HCT116 (cell line): ENCODE measurements at regions not wholly inside any gene's neighbourhood (a gene's known extent, or its start where the extent isn't known, plus 50 kb on each side); places are given as distances from the start of the nearest gene placed in this dataset.

Experiments used
- ATAC-seq: fragments of 200-7000 bp; cut with Tn5 transposase; 2 replicates; pipeline ENCODE4 v1.9.1; 2020; ENCODE audit warnings: mild to moderate bottlenecking, moderate library complexity
- BruUV-seq: library from RNA; stranded (reverse); fragments of 400-500 nt; replicated peaks from 2 replicates; lab custom pipeline; 2021; lab: Mats Ljungman, UMichigan
- CTCF ChIA-PET: fragments of 300-600 bp; sonication (Branson Sonifier 250); formaldehyde crosslinking; loops from one replicate; lab custom pipeline; 2021; ENCODE audit warnings: antibody characterized with exemption; lab: Charles Lee
- POLR2A ChIA-PET: fragments of 300-600, 350-600 bp; sonication (Branson Sonifier 250); formaldehyde crosslinking; loops from one replicate; lab custom pipeline; 2021; ENCODE audit warnings: antibody characterized with exemption; lab: Charles Lee
- RAD21 ChIA-PET, 2 experiments: fragments of 300-600 bp; sonication (Branson Sonifier 250); formaldehyde crosslinking; loops; one replicate each; lab custom pipeline; 2023; ENCODE audit warnings: low total read pairs in 2 of 2; ENCODE audit not compliant: uncharacterized antibody in 2 of 2, unreplicated experiment in 2 of 2, low non-redundant PET in 1 of 2; lab: Charles Lee
- DNase-seq: peaks from one replicate; pipeline ENCODE4 v3.0.0-alpha.2; 2010; ENCODE audit warnings: low read depth, low spot score
- H2AFZ ChIP-seq: fragments of 200-600 bp; shearing (Covaris generic), sonication (generic); 2 replicates; pipeline ENCODE4 v1.6.1; 2017; ENCODE audit warnings: low read depth, mixed run types, mixed read lengths, antibody characterized with exemption, low read length; ENCODE audit not compliant: poor library complexity, severe bottlenecking
- H3K27ac ChIP-seq: 2 replicates; pipeline ENCODE4 v1.5.1; 2012; ENCODE audit warnings: low read depth, low read length
- H3K27me3 ChIP-seq: fragments of 200-600 bp; sonication (generic); 2 replicates; pipeline ENCODE4 v1.6.1; 2016; ENCODE audit warnings: mixed run types, low read length, mixed read lengths; ENCODE audit not compliant: insufficient read depth
- H3K36me3 ChIP-seq, 2 experiments: fragments of 200-500 bp in 1 of 2; fragments of 200-600 bp in 1 of 2; sonication (Bioruptor generic) in 1 of 2; sonication (generic) in 1 of 2; 2 replicates each; pipeline versions ENCODE4 v1.5.1 to v1.6.1; 2014 to 2016; ENCODE audit warnings: low read length in 2 of 2, inconsistent platforms in 1 of 2, mixed read lengths in 1 of 2, mixed run types in 1 of 2; ENCODE audit not compliant: insufficient read depth in 2 of 2, control insufficient read depth in 1 of 2
- H3K4me1 ChIP-seq, 2 experiments: fragments of 200-600 bp in 1 of 2; sonication (generic) in 1 of 2; 2 replicates each; pipeline versions ENCODE4 v1.5.1 to v1.6.1; 2012 to 2017; ENCODE audit warnings: low read length in 2 of 2, inconsistent platforms in 1 of 2, mild to moderate bottlenecking in 1 of 2, mixed read lengths in 1 of 2, mixed run types in 1 of 2, moderate library complexity in 1 of 2; ENCODE audit not compliant: insufficient read depth in 2 of 2, control insufficient read depth in 1 of 2
- H3K4me2 ChIP-seq: fragments of 200-600 bp; sonication (generic); 2 replicates; pipeline ENCODE4 v1.6.1; 2017; ENCODE audit warnings: mixed run types, low read length, mixed read lengths
- H3K4me3 ChIP-seq, 2 experiments: fragments of 200-600 bp in 1 of 2; sonication (generic) in 1 of 2; replicated peaks in 1 of 2; 2 replicates each; pipeline ENCODE4 v1.5.1; 2011 to 2016; ENCODE audit warnings: low read length in 2 of 2, control low read depth in 1 of 2, low read depth in 1 of 2, mild to moderate bottlenecking in 1 of 2, mixed read lengths in 1 of 2, mixed run types in 1 of 2
- H3K79me2 ChIP-seq: fragments of 200-600 bp; sonication (generic); 2 replicates; pipeline ENCODE4 v1.6.1; 2017; ENCODE audit warnings: mild to moderate bottlenecking, mixed run types, low read length, moderate library complexity, mixed read lengths; ENCODE audit not compliant: insufficient read depth
- H3K9ac ChIP-seq: fragments of 200-600 bp; sonication (generic); 2 replicates; pipeline ENCODE4 v1.6.1; 2016; ENCODE audit warnings: low read length, mixed read lengths
- H3K9me2 ChIP-seq: fragments of 200-600 bp; sonication (generic), shearing (Covaris generic); 2 replicates; pipeline ENCODE4 v1.6.1; 2017; ENCODE audit warnings: mixed run types, mild to moderate bottlenecking, moderate library complexity; ENCODE audit not compliant: insufficient read depth
- H3K9me3 ChIP-seq, 2 experiments: fragments of 200-500 bp in 1 of 2; fragments of 200-600 bp in 1 of 2; sonication (Bioruptor generic) in 1 of 2; sonication (generic) in 1 of 2; 2 replicates each; pipeline ENCODE4 v1.6.1; 2014 to 2017; ENCODE audit warnings: low read length in 2 of 2, mixed read lengths in 2 of 2, inconsistent platforms in 1 of 2, low read depth in 1 of 2, mild to moderate bottlenecking in 1 of 2, mixed run types in 1 of 2, moderate library complexity in 1 of 2; ENCODE audit not compliant: control insufficient read depth in 1 of 2, insufficient read depth in 1 of 2
- H4K20me1 ChIP-seq: fragments of 200-600 bp; sonication (generic), shearing (Covaris generic); 2 replicates; pipeline ENCODE4 v1.6.1; 2017; ENCODE audit warnings: mixed run types, mild to moderate bottlenecking, moderate library complexity; ENCODE audit not compliant: insufficient read depth
- ELF1 ChIP-seq: IDR thresholded peaks from 2 replicates; pipeline ENCODE4 v1.6.1; 2012; ENCODE audit warnings: low read depth, borderline replicate concordance
- JUND ChIP-seq: IDR thresholded peaks from 2 replicates; pipeline ENCODE4 v1.6.1; 2012
- POLR2AphosphoS5 ChIP-seq: IDR thresholded peaks from 2 replicates; pipeline ENCODE4 v1.6.1; 2011; ENCODE audit warnings: mild to moderate bottlenecking, low read depth, low read length, moderate library complexity
- RAD21 ChIP-seq: IDR thresholded peaks from 2 replicates; pipeline ENCODE4 v1.6.1; 2012; ENCODE audit warnings: low read depth, mild to moderate bottlenecking
- SIN3A ChIP-seq: IDR thresholded peaks from 2 replicates; pipeline ENCODE4 v1.6.1; 2012; ENCODE audit warnings: low read depth
- SP1 ChIP-seq: IDR thresholded peaks from 2 replicates; pipeline ENCODE4 v1.6.1; 2012; ENCODE audit warnings: low read depth
- TCF7L2 ChIP-seq: IDR thresholded peaks from 2 replicates; pipeline ENCODE4 v1.7.0; 2011; ENCODE audit warnings: borderline replicate concordance, inconsistent platforms; ENCODE audit not compliant: insufficient read depth, insufficient read length; ENCODE audit errors: extremely low read depth
- ZFX ChIP-seq: fragments of 450-650 bp; IDR thresholded peaks from 2 replicates; pipeline ENCODE4 v1.6.1; 2017
- ZNF274 ChIP-seq: fragments of 200-500 bp; sonication (Bioruptor generic); IDR thresholded peaks from 2 replicates; pipeline ENCODE4 v1.6.1; 2014; ENCODE audit warnings: mild to moderate bottlenecking, low read depth, low read length, inconsistent platforms
- intact Hi-C: fragments of 100-400 bp; cut with micrococcal nuclease; formaldehyde crosslinking; loops from 2 replicates; pipeline ENCODE4 v1.10.0; 2022
- TF ChIP-seq, protein P1 (sequence below): IDR thresholded peaks from 2 replicates; pipeline ENCODE4 v1.6.1; 2012; ENCODE audit warnings: low read depth
- TF ChIP-seq, protein P2 (sequence below): IDR thresholded peaks from 2 replicates; pipeline ENCODE4 v1.6.1; 2012
- TF ChIP-seq, protein P3 (sequence below), 3 experiments: fragments of 200-600 bp in 1 of 3; sonication (generic) in 1 of 3; IDR thresholded peaks in 2 of 3; conservative IDR thresholded peaks in 1 of 3; 2 replicates each; pipeline ENCODE4 v1.5.1; 2012 to 2017; ENCODE audit warnings: low read depth in 2 of 3, low read length in 2 of 3, antibody characterized with exemption in 1 of 3, borderline replicate concordance in 1 of 3, control low read depth in 1 of 3, mild to moderate bottlenecking in 1 of 3, mixed read lengths in 1 of 3, mixed run types in 1 of 3, moderate library complexity in 1 of 3; ENCODE audit not compliant: insufficient read depth in 1 of 3

DNA sequence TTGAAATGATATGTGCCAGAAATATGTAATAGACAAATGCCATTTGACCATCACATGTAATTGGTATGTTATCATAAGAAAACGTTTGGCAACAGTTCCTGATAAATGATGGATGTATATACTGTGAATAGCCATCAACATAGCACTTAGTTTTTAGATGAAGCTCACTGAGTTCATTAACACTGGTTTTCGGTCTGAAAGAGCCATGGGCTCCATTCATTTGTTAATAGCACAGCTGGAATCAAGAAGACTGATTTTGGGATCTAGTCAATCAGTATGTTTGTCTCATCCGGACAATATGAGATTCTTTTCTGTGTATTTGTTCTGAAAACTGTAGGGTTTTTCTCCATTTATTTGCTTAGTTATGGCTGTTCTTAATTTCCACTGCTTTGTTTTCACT lies 413.5 kb upstream of the CLINT1 start:
- RAD21 ChIA-PET, result no interaction called here
- H3K36me3 ChIP-seq, result no peaks in the 10 kb centered on the region
- CTCF ChIA-PET, result no interaction called here

More for the DNA sequence above, 413.5 kb upstream of the CLINT1 start:
- POLR2A ChIA-PET, result no interaction called here
- no peaks in the 10 kb centered on the region for H3K4me1 ChIP-seq
- ATAC-seq, result no peak
- BruUV-seq, result no TSS peak
- peaks cover 16% of the 10 kb centered on the region; the same call in 1 of the 2 replicates for H3K27me3 ChIP-seq
- no peak for DNase-seq
- intact Hi-C loops, result no loop called here
- no peak overlapping the region for H3K4me2 ChIP-seq
- H3K4me3 ChIP-seq, result no peak overlapping the region
- no peak overlapping the region for H3K27ac ChIP-seq
- H3K9me2 ChIP-seq, result no peaks in the 10 kb centered on the region
- no peaks in the 10 kb centered on the region for H4K20me1 ChIP-seq
- TF ChIP-seq RAD21, result no peak
- TF ChIP-seq, protein P1, sequence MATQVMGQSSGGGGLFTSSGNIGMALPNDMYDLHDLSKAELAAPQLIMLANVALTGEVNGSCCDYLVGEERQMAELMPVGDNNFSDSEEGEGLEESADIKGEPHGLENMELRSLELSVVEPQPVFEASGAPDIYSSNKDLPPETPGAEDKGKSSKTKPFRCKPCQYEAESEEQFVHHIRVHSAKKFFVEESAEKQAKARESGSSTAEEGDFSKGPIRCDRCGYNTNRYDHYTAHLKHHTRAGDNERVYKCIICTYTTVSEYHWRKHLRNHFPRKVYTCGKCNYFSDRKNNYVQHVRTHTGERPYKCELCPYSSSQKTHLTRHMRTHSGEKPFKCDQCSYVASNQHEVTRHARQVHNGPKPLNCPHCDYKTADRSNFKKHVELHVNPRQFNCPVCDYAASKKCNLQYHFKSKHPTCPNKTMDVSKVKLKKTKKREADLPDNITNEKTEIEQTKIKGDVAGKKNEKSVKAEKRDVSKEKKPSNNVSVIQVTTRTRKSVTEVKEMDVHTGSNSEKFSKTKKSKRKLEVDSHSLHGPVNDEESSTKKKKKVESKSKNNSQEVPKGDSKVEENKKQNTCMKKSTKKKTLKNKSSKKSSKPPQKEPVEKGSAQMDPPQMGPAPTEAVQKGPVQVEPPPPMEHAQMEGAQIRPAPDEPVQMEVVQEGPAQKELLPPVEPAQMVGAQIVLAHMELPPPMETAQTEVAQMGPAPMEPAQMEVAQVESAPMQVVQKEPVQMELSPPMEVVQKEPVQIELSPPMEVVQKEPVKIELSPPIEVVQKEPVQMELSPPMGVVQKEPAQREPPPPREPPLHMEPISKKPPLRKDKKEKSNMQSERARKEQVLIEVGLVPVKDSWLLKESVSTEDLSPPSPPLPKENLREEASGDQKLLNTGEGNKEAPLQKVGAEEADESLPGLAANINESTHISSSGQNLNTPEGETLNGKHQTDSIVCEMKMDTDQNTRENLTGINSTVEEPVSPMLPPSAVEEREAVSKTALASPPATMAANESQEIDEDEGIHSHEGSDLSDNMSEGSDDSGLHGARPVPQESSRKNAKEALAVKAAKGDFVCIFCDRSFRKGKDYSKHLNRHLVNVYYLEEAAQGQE, result no peak
- TF ChIP-seq JUND, result no peak
- TF ChIP-seq TCF7L2, result no peak
- TF ChIP-seq ELF1, result no peak
- no peak for TF ChIP-seq SIN3A
- TF ChIP-seq POLR2AphosphoS5, result no peak
- TF ChIP-seq, protein P2, sequence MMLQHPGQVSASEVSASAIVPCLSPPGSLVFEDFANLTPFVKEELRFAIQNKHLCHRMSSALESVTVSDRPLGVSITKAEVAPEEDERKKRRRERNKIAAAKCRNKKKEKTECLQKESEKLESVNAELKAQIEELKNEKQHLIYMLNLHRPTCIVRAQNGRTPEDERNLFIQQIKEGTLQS, result no peak
- TF ChIP-seq, protein P3, sequence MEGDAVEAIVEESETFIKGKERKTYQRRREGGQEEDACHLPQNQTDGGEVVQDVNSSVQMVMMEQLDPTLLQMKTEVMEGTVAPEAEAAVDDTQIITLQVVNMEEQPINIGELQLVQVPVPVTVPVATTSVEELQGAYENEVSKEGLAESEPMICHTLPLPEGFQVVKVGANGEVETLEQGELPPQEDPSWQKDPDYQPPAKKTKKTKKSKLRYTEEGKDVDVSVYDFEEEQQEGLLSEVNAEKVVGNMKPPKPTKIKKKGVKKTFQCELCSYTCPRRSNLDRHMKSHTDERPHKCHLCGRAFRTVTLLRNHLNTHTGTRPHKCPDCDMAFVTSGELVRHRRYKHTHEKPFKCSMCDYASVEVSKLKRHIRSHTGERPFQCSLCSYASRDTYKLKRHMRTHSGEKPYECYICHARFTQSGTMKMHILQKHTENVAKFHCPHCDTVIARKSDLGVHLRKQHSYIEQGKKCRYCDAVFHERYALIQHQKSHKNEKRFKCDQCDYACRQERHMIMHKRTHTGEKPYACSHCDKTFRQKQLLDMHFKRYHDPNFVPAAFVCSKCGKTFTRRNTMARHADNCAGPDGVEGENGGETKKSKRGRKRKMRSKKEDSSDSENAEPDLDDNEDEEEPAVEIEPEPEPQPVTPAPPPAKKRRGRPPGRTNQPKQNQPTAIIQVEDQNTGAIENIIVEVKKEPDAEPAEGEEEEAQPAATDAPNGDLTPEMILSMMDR (IDR thresholded peaks at IDR 0.05 in 2 of 3, conservative IDR thresholded peaks at IDR 0.05 in 1 of 3; ENCODE audit: borderline replicate concordance in 1 of 3, insufficient read depth in 1 of 3, low read depth in 2 of 3, low read length in 2 of 3), result no peak
- no peak for TF ChIP-seq ZNF274
- TF ChIP-seq SP1, result no peak
- no peak for TF ChIP-seq ZFX
- no peak overlapping the region for H3K9ac ChIP-seq
- no peaks in the 10 kb centered on the region for H3K9me3 ChIP-seq
- no peaks in the 10 kb centered on the region for H3K79me2 ChIP-seq
- no peak overlapping the region for H2AFZ ChIP-seq
